GM13976 (cell line): ENCODE measurements at regions not wholly inside any gene's neighbourhood (a gene's known extent, or its start where the extent isn't known, plus 50 kb on each side); places are given as distances from the start of the nearest gene placed in this dataset.

Experiments
- DNase-seq: peaks from one replicate; pipeline ENCODE4 v3.0.0; 2012; ENCODE audit warnings: low spot score
- CTCF ChIP-seq: IDR thresholded peaks from 2 replicates; pipeline ENCODE4 v1.5.1; 2012; ENCODE audit warnings: borderline replicate concordance, mild to moderate bottlenecking; ENCODE audit not compliant: insufficient read depth; ENCODE audit errors: extremely low read depth, missing control alignments, control extremely low read depth
- in situ Hi-C: fragments of 300-500 bp; cut with MboI; formaldehyde crosslinking; loops from one replicate; pipeline ENCODE4 v1.12.0; 2022; ENCODE audit warnings: low sequenced_read_pairs, mixed read lengths, inconsistent platforms; ENCODE audit not compliant: unreplicated experiment

DNA sequence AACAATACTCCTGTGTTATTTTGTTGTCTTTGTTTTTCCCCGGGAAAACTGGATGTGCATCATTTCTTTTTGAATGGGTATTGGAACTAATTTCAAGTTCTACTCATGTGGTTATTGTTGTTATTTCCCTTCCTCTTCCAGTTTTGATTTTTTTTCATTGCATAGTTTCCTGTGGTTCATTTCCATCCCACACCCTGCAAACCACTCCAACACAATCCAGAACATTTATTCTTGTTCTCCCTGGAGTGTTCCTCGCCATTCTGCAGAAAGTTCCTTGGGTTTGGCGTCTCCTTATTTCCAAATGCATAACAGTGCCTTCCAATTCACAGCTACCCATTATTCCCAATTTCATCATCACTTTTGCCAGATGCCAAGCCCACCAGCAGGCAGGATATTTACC is 775.1 kb downstream of the TNS3 start:
- in situ Hi-C loops, result no loop called here
- no peak for DNase-seq
- TF ChIP-seq CTCF, result no peak

- in situ Hi-C loops, result no loop called here
- no peak for TF ChIP-seq CTCF
- DNase-seq, result no peak
Observed at GRCh38 chr7:46802479-46802878, 779.4 kb downstream of the TNS3 start.

DNA sequence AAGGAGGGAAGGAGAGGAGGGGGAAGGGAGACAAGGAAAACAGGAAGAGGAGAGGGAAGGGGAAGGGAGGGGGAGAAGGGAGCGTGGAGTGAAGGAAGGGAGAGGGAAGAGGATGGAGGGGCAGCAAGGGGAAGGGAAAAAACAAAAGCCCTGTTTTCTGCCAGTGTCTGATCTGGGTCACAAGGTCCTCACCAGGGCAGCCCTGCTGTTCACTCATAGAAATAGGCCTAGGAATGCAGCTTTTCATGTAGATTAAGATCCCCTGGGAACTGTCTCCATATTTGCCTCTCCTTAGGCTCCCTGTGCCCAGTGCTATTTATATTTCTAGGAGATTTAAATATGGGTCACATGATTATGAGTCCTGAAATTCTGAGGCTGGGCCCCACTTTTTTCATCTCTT is 790.7 kb downstream of the TNS3 start:
- in situ Hi-C loops, result loop anchor here (25.0 kb wide), 1 partner anchor 96 kb away; no protein-coding TSS in a partner anchor
- no peak for TF ChIP-seq CTCF
- DNase-seq, result no peak

- no peak for DNase-seq
- in situ Hi-C loops, result loop anchor here (25.0 kb wide), 1 partner anchor 100 kb away; no protein-coding TSS in a partner anchor
- TF ChIP-seq CTCF, result no peak
Observed at GRCh38 chr7:46786995-46787394, 794.9 kb downstream of the TNS3 start.

- no peak for DNase-seq
- TF ChIP-seq CTCF, result no peak
- in situ Hi-C loops, result loop anchor here (25.0 kb wide), 1 partner anchor 101 kb away; no protein-coding TSS in a partner anchor
Observed at GRCh38 chr7:46786221-46786954, 795.5 kb downstream of the TNS3 start.

DNA sequence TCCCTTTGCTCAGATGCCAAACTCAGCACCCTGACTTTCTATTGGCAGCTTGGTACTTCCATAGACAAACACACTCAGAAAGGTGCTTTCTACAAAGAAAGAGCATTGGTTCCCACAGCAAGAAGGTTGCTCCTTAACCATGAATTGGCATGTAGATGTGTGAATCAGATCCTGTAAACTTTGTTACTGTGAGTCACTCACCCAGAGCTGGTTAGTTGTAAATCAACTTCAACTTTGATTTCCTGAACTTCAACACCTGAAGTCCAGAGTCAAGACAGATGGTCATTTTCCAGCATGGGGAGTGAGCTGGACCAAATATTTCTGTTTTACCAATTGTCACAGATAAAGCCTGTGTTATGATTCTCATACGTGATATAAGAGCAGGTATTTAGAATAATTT is 797.2 kb downstream of the TNS3 start:
- in situ Hi-C loops, result loop anchor here (25.0 kb wide), 1 partner anchor 103 kb away; no protein-coding TSS in a partner anchor
- no peak for DNase-seq
- no peak for TF ChIP-seq CTCF

DNA sequence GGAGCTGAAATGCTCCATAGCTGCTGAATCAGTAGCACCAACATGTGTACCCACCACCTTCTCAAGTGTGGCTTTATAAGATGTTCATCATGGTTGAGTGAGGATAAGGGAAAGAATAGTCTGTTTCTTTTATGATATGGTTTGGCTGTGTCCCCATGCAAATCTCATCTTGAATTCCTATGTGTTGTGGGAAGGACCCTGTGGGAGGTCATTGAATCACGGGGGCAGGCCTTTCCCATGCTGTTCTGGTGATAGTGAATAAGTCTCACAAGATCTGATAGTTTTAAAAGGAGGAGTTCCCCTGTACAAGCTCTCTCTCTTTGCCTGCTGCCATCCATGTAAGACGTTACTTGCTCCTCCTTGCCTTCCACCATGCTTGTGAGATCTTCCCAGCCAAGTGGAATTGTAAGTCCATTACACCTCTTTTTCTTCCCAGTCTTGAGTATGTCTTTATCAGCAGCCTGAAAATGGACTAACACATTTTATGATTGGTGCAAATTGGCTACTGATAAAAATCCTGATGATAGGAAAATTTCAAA is 799.9 kb downstream of the TNS3 start:
- DNase-seq, result no peak
- TF ChIP-seq CTCF, result no peak
- in situ Hi-C loops, result loop anchor here (25.0 kb wide), 1 partner anchor 105 kb away; no protein-coding TSS in a partner anchor
